Stimulated activated CD4-positive, alpha-beta T cell treated with anti-CD3 and anti-CD28 coated beads, Interleukin-1b, Interleukin-23, amount 100 ng/mL, for 1 hour (primary cell): ENCODE measurements at regions not wholly inside any gene's neighbourhood (a gene's known extent, or its start where the extent isn't known, plus 50 kb on each side); places are given as distances from the start of the nearest gene placed in this dataset.

Experiments
- DNase-seq, 2 donors: peaks; one replicate each; pipeline ENCODE4 v3.0.0-alpha.2; 2020; ENCODE audit warnings: low read depth in 2 of 2

DNA sequence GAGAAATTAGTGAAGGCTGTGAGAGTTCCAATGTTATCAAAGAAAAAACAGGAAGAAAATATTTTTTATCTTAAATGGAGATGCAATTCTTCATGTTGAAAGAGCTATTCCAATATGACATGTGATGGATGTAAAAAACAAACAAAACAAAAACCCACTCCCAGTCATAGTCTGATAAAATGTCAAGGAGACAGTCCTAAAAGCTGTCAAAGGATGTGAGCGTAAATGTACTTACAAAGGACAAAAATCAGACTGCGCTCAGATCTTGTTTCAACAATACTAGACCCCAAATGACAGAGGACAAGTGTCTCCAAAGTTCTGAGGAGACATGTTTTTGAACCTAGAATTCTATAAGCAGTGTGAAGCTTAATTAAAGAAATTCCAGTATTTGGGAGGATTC, 265.8 kb downstream of the PLPP3 start:
- DNase-seq: no peak

DNA sequence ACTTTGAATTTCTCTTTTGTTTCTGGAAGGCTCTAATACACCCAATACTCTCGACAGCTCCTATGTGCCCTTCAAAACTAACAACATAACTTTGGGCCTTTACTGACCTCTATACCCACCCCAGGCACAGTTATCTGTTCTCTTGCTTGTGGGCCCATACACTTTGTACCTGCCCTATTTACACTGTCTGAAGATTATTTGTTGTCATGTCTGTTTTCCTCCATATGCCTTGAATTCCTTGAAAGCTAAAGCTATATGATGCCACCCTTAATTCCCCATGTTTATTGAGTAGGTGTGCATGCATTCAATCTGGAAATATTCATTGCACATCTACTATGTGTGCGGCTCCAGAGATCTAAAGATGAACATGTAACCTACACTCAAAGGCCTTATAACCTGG, 267.6 kb downstream of the PLPP3 start:
- no peak for DNase-seq

- DNase-seq: no peak
These were observed 268.4 kb downstream of the PLPP3 start for GRCh38 chr1:56310945-56311344.

GRCh38 chr1:56309065-56309464, 270.3 kb downstream of the PLPP3 start:
- DNase-seq: no peak

- DNase-seq: no peak
These were observed 274.4 kb downstream of the PLPP3 start for GRCh38 chr1:56304975-56305374.

GRCh38 chr1:56303805-56304204, 275.6 kb downstream of the PLPP3 start:
- DNase-seq: no peak

DNA sequence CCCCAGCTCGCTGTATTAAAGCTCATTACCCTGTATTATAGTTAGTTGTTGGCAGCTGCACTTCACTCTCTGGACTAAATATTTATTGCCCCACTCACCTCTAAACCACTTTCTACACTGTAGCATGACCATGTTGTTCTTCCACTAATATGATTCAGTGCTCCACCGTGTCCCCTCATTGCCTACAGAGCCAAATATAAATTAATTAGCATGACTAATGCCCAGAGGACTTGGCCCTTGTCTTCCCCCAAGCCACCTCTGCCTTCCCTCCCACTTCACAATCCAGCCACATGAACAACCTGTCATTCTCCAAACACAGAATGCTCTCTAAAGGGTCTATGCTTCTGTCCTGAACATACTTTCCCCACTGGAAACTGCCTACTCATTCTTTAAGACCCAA, 276.5 kb downstream of the PLPP3 start:
- DNase-seq: no peak

DNA sequence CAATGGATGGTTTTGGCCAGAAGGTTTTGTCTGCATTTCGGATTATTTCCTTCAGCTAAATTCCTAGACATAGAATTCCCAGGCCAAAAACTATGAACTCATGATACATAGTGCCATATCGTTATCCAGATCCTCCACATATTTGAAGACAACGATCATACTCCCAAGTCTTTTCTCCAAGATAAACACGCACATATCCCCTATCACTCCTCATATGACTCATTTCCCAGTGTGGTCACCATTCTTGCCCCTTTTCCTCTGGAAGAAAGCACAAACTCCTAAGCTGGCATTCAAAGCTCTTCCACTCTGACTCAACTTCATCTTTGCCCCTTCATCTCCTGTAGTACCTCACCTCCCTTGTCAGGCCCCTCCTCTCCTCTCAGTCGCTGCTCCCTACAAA, 277.6 kb downstream of the PLPP3 start:
- DNase-seq: no peak

DNA sequence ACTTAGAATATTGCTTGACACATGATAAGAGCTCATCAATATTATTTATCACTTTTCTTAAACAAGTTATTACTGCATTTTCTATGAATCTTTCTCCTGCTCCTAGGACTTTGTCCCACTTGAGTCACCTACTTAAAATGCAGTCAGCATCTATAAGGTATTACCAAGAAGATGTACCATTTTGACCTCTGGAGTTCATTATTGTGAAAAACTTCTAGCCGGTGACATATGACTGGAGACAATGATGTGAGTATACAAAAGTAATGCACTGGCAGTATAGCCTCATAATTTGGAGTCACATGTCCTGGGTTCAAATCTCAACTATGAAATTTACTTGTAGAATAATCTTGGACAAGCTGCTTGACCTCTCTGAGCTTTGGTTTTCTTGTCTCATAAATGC, 278.5 kb downstream of the PLPP3 start:
- DNase-seq: no peak

GRCh38 chr1:56298866-56299265, 280.5 kb downstream of the PLPP3 start:
- DNase-seq: no peak

GRCh38 chr1:56297904-56298303, 281.5 kb downstream of the PLPP3 start:
- no peak for DNase-seq

- DNase-seq: no peak
These were observed 282.2 kb downstream of the PLPP3 start for GRCh38 chr1:56297208-56297607.

DNA sequence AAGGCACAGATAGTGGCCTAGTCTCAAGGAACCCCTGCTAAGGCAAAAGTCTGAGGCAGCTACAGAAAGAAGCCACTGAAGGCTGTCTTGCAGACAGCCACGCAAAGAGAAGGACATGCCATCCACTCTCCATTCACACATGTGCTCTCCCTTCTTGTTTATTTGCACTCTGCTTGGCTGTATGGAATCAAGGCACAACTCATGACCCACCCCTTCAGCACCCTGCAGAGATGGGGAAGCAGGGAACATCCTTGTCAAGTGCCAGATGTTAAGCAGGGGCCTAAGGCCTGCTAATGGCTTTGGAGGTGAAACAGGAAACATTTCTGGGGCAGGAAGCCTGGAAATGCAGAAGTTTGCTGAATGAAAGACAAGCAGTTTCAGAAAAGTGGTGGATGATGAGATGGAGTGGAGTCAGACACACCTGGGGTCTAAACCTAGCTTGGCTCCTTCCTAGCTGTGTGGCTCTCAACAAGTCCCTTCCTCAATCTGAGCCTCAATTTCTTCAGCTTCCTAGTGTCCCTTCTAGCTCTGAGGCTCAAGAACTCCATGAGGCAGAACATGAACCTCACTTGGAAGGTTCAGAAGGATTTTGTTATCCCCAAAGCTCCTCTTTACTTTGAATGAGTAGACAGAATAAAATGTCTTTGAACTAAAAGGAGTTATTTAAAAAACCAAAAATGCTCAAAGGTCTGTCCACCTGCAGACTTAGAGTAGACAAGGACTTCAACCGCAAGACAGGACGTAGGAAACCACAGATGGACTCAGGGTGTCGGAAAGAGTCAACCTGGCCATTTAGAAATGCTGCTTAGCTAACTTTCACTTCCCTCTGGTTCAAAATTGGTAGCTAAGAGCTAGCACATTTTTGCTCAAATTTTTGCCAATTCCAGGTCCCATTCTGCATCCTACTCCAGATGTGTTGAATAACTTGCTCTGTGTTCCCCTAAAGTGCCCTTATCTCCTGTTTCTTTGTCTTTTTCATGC, 283.1 kb downstream of the PLPP3 start:
- no peak for DNase-seq

DNA sequence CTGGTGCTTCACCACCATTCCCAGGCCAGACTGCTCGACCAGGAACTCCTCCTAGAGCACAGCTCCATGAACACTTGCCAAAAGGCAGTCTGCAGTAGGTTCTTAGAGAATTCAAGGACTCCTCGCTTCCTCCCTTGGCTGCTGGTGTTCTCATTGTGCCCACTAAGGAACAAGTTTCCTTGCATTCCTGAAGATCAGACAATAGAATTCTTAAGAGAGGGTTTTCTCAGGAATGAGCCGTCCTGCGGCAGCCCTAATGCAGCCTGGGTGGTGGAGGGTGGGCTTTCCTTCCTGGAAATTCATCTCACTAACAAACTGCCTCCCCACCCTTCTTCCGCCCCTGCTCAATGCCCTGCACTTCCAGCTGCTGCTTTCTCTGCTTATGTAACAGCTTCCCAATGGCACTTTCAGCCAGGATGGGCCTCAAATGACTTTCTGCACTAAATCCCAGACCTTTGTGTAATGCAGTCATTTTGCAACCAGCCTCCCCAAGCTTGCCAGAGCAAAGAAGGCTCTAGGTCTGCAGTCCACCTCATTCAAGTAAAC, 287.9 kb downstream of the PLPP3 start:
- DNase-seq: no peak

DNA sequence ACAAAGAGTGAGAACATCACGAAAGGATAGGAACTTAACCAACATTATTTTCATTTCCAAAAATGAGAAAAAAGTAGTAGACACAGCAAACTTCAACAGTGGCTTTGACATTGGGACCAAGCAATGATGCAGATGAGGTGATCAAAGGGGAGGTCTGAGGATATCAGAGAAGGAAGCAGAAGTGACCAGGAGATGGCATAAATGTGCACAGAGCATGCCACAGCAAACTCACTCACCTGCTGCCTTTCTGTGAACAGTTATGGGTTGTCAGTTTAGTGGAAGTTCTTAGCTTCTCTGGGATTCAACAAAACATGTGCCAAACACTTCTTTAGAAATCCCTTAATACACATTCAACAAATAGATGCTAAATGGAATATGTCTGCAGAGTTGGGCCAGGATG, 290.1 kb downstream of the PLPP3 start:
- no peak for DNase-seq

GRCh38 chr1:56287721-56288120, 291.6 kb downstream of the PLPP3 start:
- DNase-seq: no peak

DNA sequence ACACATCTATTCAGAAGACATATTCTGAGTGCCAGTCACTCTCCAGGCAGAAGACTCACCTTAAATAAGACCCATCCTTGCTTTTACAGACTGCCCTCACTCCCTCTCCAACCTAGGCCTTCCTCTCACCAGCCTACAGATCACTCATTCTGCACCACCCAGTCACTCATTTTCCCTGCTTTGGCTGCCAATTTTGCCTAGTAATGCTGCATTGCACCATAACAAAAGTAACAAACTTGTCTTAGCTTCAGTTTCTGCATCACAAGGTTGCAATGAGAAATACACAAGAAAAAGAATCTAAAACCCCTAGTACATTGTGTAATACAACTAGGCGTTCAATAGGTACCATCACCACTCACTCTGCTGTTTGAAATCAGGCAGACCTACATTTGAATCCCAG, 292.4 kb downstream of the PLPP3 start:
- no peak for DNase-seq

DNA sequence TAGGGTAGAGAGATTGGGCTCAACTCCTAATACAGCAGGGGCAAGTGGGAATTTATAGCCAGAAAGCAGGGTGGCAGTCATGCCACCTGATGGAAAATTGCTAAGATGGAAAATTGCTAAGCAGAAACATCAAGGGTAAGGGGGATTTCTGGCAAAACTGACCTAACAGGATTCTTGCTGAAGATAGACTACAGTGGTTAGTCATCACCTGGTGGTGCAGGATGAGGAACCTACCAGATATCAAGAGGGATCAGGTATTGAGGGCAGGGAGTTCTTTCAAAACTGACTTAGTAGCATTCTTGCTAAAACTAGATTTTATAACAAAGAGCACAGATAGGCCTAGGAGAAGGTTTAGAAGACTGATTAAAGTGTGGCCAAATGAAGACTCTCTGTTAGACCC, 292.9 kb downstream of the PLPP3 start:
- no peak for DNase-seq

- no peak for DNase-seq
These were observed 293.6 kb downstream of the PLPP3 start for GRCh38 chr1:56285554-56286402.

- no peak for DNase-seq
These were observed 294.4 kb downstream of the PLPP3 start for GRCh38 chr1:56284928-56285327.

- no peak for DNase-seq
These were observed 301.3 kb downstream of the PLPP3 start for GRCh38 chr1:56278061-56278460.

GRCh38 chr1:56268519-56269140, 310.7 kb downstream of the PLPP3 start:
- no peak for DNase-seq
